Skin epidermis (tissue), 12 donors: ENCODE measurements at regions not wholly inside any gene's neighbourhood (a gene's known extent, or its start where the extent isn't known, plus 50 kb on each side); places are given as distances from the start of the nearest gene placed in this dataset.

Experiments used
- H3K27ac ChIP-seq, 21 experiments: fragments of 200-600 bp; sonication (generic) in 11 of 21; one replicate each; pipeline ENCODE4 v1.5.0; 2020; ENCODE audit warnings: mild to moderate bottlenecking in 3 of 21, inconsistent platforms in 2 of 21, moderate library complexity in 2 of 21
- H3K4me3 ChIP-seq, 7 experiments: fragments of 200-600 bp; sonication (generic) in 2 of 7; one replicate each; pipeline ENCODE4 v1.5.0; 2020; ENCODE audit warnings: inconsistent platforms in 2 of 7, mild to moderate bottlenecking in 2 of 7, moderate library complexity in 1 of 7

DNA sequence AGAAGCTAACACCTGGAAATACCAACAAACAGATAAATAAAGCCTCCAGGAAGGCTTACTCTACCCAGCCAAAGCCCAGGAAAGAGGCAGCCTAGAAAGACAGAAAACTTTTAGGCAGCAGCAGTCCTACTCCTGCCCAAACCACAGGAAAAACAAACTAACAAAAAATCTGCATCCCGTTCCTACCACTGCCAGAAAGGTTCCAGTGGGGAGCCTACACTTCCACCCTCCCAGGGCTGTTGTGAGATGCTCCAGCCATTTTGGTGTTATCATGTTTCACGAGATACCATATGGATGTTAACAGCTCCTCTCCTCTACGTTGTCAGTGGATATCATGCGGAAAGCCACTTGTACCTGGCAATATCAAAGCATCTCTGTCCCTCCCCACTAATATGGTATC, 135.9 kb upstream of the ADRA1D start:
- Histone ChIP-seq H3K27ac (no peak overlapping the region), H3K4me3 (no peak overlapping the region)

DNA sequence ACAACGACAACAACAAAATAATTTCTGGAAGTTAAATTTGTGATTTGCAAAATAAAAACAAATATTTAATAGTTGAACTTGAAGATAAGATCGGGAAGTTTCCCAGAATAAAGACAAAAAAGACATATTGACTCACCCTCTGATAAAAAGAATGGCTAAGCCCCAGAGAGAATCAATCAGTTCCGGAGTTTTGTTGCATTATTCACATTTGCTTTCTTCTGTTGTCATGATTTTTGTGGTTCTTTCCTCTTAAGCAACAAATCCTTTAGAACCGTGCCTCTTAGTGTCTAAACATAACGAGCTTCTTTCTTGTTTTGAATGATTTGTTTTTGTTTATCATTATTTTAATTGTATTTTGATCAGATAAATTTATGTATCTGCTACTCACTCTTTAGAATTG, 134.9 kb upstream of the ADRA1D start:
- no peak overlapping the region for H3K4me3 ChIP-seq
- H3K27ac ChIP-seq = no peak overlapping the region

DNA sequence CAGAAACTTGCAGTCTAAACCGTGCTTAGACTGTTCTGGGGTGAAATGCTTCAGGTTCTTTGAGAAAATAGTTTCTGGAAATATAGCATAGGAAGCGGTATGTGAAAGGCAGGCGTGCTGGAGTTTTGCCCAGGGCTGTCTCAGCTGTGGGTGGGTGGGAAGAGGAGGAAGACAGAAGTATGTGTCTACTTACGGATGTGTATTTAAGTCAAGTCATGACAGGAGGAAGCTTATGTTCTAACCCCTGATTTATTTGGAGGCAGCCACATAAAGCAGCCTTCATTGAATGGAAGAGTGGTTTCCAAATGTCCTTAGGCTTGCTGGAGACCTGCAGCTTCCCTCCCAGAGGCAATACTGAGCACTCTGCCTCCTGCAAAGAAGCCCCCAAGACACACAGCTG, 126.8 kb upstream of the ADRA1D start:
- Histone ChIP-seq H3K27ac (no peak overlapping the region), H3K4me3 (no peak overlapping the region)

DNA sequence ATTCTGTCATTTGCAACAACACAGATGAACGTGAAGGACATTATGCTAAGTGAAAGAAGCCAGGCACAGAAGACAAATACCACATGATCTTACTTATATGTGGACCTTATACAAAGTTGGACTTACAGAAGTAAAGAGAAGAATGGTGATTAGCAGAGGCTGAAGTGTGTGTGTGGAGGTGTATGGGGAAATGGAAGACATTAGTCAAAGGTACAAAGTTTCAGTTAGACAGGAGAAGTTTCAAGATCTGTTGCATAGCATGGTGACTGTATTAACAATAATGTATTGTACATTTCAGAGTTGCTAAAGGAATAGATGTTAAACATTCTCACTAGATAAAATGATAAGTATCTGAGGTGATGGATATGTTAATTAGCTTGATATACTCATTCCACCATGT, 124.4 kb upstream of the ADRA1D start:
- no peak overlapping the region for H3K4me3 ChIP-seq

DNA sequence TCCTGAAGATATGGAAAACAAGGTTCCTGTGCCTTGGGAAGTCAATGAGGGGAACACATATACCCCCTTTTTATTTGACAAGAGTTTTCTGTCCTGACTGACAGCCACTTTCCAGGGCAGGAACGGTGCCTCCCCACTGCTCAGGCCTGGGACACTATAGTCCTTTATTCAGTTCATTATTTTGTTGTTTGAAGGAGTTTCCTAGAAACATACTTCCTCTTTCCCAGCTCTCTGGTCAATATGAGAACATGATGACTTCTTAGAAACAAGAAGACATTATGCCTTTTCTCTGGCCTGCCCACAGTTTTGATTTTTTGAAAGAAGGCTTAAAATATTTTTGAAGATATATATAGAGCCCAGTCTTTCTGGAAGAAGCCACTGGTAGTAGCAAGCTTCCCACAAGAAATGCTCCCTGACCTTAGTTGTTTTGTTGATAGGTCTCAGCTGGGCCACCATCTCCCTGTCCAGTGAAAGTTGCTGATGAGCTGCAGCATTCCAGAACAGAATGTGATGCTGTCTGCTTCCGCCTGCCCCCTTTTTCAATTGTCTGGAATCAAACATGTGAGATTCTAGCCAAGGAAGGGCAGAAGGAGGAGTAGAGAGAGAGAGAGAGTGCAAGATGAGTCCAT, 122.7 kb upstream of the ADRA1D start:
- H3K4me3 ChIP-seq = no peak overlapping the region
- no peak overlapping the region for H3K27ac ChIP-seq

More for the DNA sequence above, 124.4 kb upstream of the ADRA1D start:
- no peak overlapping the region for H3K27ac ChIP-seq

DNA sequence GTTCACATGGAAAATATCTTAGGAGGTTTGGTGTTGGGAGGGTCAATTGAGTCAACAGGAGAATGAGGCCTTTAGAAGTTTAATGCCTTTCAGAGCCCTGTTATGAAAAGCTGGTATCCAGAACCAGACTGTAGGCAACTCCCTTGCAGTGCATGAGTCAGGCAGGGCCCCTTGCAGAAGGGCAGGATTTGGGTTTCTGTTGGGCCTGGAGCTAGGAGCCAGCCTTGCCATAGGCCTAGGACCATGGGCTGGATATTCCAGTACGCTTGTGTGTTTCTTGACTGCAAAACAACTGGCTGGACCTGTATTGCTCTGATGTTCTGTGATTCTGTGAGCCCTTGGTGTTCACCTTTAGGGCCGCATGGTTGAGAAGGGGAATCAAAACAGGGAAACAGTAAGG, 121.8 kb upstream of the ADRA1D start:
- H3K4me3 ChIP-seq = no peak overlapping the region

DNA sequence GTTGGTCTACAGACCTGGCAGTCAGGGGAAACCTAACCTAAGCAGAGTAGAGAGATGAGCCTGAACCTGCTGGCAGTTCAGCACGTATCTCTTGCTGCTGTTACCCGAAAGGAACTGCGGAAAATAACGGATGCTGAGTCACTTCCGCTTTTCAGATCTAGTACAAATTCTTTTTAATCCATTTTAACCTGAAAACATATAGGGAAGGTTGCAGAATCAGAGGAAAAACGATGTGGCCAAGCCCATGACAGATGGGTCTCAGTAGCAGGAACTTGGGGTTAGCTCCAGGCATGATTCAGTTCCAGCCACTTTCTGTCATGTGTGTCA, 120.7 kb upstream of the ADRA1D start:
- Histone ChIP-seq H3K27ac (peak overlapping the region in 2 of 21 experiments; percentile 43 to 55), H3K4me3 (no peak overlapping the region)

More for the DNA sequence above, 121.8 kb upstream of the ADRA1D start:
- no peak overlapping the region for H3K27ac ChIP-seq

DNA sequence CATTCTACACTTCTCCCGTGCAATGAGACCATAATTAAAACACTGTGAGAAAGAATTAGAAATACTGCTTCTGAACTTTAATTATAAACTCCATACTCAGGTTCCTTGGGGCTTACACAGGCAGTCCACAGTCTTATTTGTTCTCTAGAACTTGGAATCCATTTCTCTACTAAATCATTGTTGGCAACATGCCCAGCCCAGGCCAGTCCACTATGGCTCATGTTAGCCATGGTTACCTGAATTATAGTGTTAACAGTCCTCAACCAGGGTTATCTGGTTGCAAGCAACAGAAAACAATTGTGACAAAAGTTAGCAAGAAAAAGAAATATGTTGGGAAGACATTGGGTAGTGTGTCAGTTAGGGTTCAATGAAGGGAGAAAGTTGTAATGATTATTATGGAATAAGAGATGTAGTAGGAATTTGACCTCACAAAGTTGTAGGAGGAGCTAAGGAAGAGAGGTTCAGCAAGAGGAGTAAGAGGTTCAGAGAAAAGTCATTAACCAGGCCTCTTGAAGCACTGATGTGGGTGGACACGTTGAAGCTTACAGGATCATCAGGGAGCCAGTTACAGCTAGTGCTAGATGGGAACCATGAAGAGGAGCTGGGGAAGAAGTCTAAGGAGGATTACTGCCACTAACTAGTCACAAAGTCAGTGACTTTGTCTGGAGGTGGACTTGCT, 120.2 kb upstream of the ADRA1D start:
- no peak overlapping the region for H3K4me3 ChIP-seq

DNA sequence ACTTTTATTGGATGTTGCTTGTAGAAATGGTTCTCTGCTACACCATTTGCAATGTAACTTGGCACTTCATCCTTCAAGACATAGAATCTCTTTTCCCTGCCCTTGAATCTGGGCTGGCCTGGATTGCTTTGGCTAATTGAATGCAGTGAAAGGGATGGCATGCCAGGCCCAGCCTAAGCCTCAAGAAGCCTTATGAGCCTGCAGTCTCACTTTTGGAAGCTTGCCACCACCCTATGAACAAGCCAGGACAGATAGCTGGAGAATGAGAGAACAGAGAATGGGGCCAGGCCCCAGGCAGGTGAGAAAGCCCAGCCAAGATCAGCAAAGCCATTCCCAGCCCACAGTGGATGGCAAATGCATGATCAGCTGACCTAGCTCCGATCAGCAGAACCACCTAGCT, 117.0 kb upstream of the ADRA1D start:
- no peak overlapping the region for H3K4me3 ChIP-seq
- no peak overlapping the region for H3K27ac ChIP-seq

More for the DNA sequence above, 120.2 kb upstream of the ADRA1D start:
- H3K27ac ChIP-seq = peak overlapping the region in 2 of 21 experiments; percentile 43 to 55

DNA sequence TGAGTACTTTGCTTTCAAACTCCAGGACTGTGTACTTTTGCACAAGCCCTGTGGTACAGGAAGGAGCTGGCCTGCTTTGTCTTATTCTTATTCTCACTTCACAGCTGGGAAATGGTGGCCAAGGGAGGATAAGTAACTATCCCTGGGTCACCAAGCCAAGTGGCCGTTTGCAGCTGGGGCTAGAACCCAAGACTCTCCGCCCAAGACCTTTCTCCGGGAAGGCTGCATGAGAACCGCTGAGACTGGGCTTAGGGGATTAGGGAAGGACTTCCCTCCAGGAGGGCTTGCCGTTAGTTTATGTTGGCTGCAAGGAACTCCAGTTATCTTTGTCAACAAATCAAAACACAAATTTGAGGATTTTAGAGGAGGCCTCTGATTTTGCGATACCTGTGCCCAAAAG, 109.5 kb upstream of the ADRA1D start:
- no peak overlapping the region for H3K4me3 ChIP-seq
- H3K27ac ChIP-seq = no peak overlapping the region

DNA sequence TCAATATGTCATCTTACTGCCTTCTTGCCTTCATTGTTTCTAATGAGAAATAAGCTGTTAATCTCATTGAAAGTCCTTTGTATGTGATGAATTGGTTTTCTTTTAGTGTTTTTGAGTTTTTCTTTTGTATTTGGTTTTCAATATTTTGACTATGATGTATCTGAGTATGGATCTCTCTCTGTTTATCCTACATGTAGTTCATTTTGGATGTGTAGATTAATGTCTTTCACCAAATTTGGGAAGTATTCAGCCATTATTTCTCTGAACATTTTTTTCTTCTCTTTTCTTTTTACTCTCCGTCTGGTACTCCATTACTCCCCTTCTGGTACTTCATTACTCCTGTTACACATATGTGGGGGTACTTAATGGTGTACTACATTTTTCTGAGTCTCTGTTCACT, 103.3 kb upstream of the ADRA1D start:
- Histone ChIP-seq H3K4me3 (no peak overlapping the region), H3K27ac (no peak overlapping the region)

DNA sequence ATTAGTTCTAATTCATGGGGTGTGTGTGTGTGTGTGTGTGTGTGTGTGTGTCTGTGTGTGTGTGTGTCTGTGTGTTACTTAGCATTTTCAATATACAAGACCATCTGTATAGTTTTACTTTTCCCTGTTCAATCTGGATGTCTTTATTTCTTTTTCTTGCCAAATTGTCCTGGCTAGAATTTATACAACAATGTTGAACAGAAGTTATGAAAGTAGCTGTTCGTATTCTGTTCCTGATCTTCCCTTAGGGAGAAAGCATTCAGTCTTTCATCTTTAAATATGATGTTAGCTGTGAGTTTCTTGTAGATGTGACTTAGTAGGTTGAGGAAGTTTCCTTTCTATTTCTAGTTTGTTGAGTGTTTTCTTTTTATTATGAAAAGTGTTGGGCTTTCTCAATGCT, 101.0 kb upstream of the ADRA1D start:
- H3K4me3 ChIP-seq = no peak overlapping the region
- H3K27ac ChIP-seq = no peak overlapping the region

DNA sequence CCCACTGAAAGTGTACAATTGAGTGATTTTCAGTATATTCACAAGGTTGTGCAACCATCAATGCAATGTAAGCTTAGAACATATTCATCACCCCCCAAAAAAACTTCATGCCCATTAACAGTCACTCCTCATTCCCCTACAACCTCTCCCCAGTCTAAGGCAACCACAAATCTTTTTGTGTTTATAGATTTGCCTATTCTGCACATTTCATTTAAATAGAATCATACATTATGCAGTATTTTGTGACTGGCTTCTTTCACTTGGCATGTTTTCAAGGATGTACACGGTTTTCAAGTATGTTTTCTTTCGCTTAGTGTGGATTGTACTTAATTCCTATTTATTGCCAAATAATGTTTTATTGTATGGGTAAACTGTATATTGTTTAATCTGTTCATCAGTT, 95.6 kb upstream of the ADRA1D start:
- no peak overlapping the region for H3K4me3 ChIP-seq
- no peak overlapping the region for H3K27ac ChIP-seq

DNA sequence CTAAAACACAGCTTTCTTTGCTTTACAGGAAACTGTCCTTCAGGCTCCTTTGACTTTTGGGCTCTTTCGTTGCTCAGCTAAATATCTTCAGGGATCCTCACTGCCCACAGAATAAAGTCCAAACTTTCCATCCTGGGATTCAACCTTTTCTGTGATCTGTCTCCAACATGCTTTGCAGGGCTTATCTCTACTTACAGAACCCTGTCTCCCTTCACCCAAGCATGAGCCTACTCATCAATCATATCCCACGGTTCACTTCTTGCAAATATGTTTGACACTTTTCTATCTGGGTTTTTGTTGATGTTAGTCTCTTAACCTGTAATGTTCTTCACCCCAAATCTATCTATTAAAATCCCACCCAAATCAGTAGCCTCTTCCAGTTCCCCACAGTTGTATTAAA, 93.5 kb upstream of the ADRA1D start:
- H3K4me3 ChIP-seq = no peak overlapping the region
- H3K27ac ChIP-seq = no peak overlapping the region

DNA sequence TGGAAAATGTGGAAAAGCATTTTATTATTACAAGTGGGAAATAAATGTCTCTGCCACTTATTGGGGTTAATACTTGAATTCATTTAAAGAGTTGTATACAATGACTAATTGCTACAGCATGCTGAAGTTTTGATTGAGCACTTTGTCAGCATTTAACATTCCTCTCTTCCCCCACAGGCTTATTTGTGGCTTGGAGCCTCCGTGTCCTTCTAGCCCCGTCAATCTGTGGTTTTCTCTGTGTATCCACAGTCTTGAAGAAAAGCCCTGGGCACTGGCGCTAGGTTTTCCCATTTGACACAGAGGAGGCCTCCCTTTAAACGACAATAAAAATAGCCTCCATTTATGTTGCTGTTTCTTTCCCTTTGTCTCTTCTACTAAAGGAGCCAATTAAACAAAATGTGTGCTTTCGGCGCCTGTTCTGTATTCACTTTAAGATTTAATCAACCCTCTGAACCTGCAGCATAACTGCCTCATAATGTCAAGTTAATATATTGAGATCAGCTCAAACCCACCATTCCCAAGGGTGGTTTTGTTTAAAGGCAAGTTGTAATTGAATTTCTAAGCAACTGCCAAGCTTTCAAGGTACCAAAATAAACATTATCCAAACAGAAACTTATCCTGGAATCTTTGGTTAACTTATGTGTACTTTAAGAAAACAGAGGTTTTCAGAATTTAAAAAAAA, 92.9 kb upstream of the ADRA1D start:
- Histone ChIP-seq H3K4me3 (no peak overlapping the region), H3K27ac (no peak overlapping the region)

DNA sequence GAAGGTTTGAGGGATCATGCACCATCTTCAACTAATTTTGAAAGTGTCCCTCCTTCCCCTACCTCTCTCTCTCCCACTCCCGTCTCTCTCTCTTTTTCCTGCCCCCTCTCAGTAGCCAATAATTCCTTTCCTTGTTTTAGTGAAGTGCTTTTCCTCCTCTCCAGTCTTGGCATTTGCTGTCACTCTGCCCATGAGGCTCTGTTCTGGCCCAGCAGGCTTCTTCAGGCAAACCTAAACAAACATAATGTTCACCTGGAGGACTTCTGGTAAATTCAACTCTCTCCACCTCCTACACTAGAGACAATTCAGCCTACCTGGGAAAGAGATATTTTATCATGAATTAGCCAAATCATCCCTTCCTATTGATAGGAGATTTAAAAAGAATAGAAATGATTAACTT, 86.6 kb upstream of the ADRA1D start:
- no peak overlapping the region for H3K27ac ChIP-seq
- no peak overlapping the region for H3K4me3 ChIP-seq

DNA sequence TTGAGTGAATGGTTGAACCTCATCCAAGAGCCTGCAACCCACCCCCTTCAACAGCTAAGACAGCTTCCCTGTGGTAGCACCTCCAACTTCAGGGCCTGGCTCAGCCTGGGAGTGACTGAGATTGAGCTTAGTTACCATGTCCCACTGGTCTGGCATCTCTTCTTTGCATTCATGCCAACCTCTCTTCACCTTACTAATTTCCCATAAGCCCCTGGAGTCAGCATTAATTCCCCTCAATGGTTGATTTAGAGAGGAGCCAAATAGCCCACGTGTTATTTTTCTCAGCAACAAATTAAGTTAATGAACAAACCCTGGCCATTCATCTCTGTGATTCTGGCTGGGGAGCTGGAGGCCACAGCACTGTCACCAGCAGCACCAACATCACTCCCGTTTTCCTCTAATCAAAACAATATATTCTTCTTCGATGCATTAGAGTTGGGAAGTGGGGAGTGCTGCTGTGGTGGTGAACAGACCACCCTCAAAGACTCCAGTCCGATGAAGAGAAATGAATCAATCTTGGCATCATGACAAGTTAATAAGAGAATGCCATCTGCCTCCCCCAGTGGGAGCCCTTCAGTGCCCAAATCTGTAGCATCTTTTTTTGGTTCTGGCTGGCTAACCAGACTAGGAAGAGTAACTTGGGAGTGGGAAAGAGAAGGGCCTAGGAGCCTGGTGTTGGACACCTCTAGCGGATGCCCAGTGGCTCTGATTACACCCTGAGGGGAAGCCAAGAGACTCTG, 83.2 kb upstream of the ADRA1D start:
- no peak overlapping the region for H3K4me3 ChIP-seq
- no peak overlapping the region for H3K27ac ChIP-seq

DNA sequence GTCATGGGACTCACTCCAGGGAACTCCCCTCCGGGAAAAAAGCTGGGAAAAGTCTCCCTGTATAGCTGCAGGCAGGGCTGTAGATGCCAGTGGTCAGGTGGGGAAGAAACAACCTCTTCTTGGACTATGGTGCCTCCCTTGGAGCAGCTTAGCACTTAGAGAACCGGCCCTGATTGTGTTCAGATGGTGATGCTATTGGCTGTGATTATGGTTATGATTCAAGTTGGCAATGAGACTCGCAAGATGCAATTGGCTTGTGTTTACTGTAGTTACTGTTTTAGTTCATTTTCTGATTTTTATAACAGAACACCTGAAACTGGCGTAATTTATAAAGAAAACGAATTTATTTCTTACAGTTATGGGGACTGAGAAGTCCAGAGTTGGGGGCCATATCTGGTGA, 80.9 kb upstream of the ADRA1D start:
- Histone ChIP-seq H3K4me3 (no peak overlapping the region), H3K27ac (no peak overlapping the region)

DNA sequence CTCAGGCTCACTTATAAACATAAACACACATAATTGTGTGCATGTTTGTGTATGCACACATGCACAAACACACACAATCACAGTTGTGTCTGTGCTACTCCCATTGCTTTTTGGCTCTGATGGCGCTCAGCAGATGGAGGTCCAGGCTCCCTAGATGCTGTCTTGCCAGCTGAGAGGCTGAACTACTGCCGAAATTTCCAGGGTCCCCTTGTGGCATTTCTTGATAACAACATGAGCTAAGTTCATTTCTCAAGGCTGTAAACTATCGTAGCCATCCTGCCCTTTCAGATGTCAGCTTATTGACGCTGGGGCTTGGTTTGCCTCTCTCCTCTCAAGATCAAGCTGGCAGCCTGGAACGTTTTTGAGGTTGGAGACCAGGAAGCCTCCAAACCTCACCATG, 80.1 kb upstream of the ADRA1D start:
- no peak overlapping the region for H3K4me3 ChIP-seq
- H3K27ac ChIP-seq = no peak overlapping the region

DNA sequence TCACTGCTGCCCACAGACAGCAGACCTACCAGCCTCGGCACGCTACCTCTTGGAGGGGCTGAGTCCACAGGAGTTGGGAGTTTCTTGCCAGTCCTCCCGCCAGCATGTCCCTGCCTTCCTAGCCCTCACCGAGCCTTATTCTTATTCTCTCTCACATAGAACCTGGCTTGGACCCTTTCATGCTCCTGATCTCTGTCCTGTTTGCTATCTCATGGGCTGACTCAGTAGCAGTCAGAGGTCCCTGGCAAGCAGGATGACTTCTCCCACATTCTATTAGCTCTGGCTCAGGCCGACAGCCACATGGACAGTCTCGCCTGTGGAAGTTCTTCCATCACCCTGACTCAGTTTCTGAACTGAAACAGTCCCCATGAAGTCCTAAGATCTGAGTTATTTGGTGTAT, 79.5 kb upstream of the ADRA1D start:
- no peak overlapping the region for H3K27ac ChIP-seq
- no peak overlapping the region for H3K4me3 ChIP-seq

DNA sequence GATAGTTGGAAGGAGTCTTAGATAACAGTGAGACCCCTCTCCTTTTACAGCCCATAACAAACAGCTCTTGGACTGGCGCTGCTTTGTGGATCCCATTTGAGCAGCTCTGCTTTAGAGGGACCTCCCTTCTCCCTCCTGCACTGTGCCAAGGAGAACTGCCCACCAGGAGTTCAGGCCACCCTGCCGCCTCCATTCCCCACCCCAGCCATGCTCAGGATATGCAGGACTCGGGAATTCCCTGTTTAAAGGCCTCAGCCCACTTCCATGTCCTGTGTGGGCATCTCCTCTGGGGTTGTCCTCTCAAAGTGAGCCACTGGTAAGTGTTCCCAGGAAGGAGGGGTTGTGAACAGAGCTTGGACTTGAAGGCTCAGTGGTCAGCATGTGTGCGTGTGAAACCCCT, 78.9 kb upstream of the ADRA1D start:
- Histone ChIP-seq H3K27ac (no peak overlapping the region), H3K4me3 (no peak overlapping the region)
